ENCODE measurements at regions not wholly inside any gene's neighbourhood (a gene's known extent, or its start where the extent isn't known, plus 50 kb on each side); places are given as distances from the start of the nearest gene placed in this dataset.

- peak; percentile 13 for TF ChIP-seq CTCF (conservative IDR thresholded peaks at IDR 0.05)
- TF ChIP-seq ZFX (IDR thresholded peaks at IDR 0.05): no peak
Measured at GRCh38 chr10:83978681-83979383, 160.5 kb upstream of the GHITM start.

Data from C4-2B (cell line).